HEK293 (cell line): ENCODE measurements at regions not wholly inside any gene's neighbourhood (a gene's known extent, or its start where the extent isn't known, plus 50 kb on each side); places are given as distances from the start of the nearest gene placed in this dataset.

Experiments
- REPIN1 ChIP-seq: fragments of 450-650 bp; formaldehyde crosslinking; IDR thresholded peaks from 2 replicates; pipeline ENCODE4 v1.5.1; 2017; ENCODE audit warnings: missing biosample characterization, missing genetic modification characterization, low read depth
- SALL2 ChIP-seq: fragments of 450-650 bp; formaldehyde crosslinking; IDR thresholded peaks from 2 replicates; pipeline ENCODE4 v1.5.0; 2017; ENCODE audit warnings: missing biosample characterization, mild to moderate bottlenecking, missing genetic modification characterization, borderline replicate concordance
- YY1 ChIP-seq: fragments of 450-650 bp; formaldehyde crosslinking; IDR thresholded peaks from 2 replicates; pipeline ENCODE4 v1.5.1; 2018; ENCODE audit warnings: missing biosample characterization, missing genetic modification characterization
- ZNF10 ChIP-seq: fragments of 450-650 bp; formaldehyde crosslinking; IDR thresholded peaks from 2 replicates; pipeline ENCODE4 v1.5.1; 2017; ENCODE audit warnings: missing biosample characterization, missing genetic modification characterization
- ZNF2 ChIP-seq: fragments of 450-650 bp; formaldehyde crosslinking; IDR thresholded peaks from 2 replicates; pipeline ENCODE4 v1.5.1; 2016; ENCODE audit warnings: missing biosample characterization, missing genetic modification characterization
- ZNF404 ChIP-seq: fragments of 450-650 bp; formaldehyde crosslinking; IDR thresholded peaks from 2 replicates; pipeline ENCODE4 v1.5.1; 2017; ENCODE audit warnings: missing biosample characterization, missing genetic modification characterization
- ZNF433 ChIP-seq: fragments of 450-650 bp; formaldehyde crosslinking; IDR thresholded peaks from 2 replicates; pipeline ENCODE4 v1.5.1; 2016; ENCODE audit warnings: missing biosample characterization, missing genetic modification characterization, low read depth
- ZNF791 ChIP-seq: fragments of 450-650 bp; formaldehyde crosslinking; IDR thresholded peaks from 2 replicates; pipeline ENCODE4 v1.5.1; 2016; ENCODE audit warnings: missing biosample characterization, missing genetic modification characterization
- TF ChIP-seq, protein P1 (sequence below): fragments of 450-650 bp; formaldehyde crosslinking; IDR thresholded peaks from 2 replicates; pipeline ENCODE4 v1.5.1; 2016; ENCODE audit warnings: missing biosample characterization, missing genetic modification characterization
- TF ChIP-seq, protein P2 (sequence below): fragments of 450-650 bp; formaldehyde crosslinking; IDR thresholded peaks from 2 replicates; pipeline ENCODE4 v1.5.1; 2016; ENCODE audit warnings: missing biosample characterization, missing genetic modification characterization

DNA sequence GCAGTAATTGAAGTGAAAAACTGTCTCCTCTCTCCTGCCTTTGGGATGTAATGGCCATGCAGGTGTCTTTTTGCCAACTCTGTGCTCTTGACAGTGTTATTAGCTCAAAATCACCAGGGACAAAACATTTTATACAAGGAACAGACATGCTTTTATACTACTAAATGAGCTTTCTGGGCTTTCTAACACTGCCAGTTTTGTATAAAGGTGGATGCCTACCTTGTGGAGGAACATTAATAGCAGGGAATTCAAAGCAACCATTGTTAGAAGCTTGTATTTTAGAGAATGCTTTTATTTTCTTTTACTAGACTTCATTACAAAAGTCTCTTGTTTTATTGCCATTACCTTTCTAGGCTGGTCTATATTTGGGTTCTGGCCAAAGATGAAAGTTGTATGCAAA lies 54.7 kb upstream of the ARSJ start:
- no peak for TF ChIP-seq YY1
- TF ChIP-seq, protein P1, sequence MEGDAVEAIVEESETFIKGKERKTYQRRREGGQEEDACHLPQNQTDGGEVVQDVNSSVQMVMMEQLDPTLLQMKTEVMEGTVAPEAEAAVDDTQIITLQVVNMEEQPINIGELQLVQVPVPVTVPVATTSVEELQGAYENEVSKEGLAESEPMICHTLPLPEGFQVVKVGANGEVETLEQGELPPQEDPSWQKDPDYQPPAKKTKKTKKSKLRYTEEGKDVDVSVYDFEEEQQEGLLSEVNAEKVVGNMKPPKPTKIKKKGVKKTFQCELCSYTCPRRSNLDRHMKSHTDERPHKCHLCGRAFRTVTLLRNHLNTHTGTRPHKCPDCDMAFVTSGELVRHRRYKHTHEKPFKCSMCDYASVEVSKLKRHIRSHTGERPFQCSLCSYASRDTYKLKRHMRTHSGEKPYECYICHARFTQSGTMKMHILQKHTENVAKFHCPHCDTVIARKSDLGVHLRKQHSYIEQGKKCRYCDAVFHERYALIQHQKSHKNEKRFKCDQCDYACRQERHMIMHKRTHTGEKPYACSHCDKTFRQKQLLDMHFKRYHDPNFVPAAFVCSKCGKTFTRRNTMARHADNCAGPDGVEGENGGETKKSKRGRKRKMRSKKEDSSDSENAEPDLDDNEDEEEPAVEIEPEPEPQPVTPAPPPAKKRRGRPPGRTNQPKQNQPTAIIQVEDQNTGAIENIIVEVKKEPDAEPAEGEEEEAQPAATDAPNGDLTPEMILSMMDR: no peak
- TF ChIP-seq ZNF433: no peak
- TF ChIP-seq ZNF2 (tag by site-specific recombination): no peak
- TF ChIP-seq REPIN1 (tag by site-specific recombination): no peak
- no peak for TF ChIP-seq ZNF791 (tag by site-specific recombination)
- no peak for TF ChIP-seq ZNF10 (tag by site-specific recombination)
- TF ChIP-seq SALL2 (tag by site-specific recombination): no peak
- TF ChIP-seq, protein P2, sequence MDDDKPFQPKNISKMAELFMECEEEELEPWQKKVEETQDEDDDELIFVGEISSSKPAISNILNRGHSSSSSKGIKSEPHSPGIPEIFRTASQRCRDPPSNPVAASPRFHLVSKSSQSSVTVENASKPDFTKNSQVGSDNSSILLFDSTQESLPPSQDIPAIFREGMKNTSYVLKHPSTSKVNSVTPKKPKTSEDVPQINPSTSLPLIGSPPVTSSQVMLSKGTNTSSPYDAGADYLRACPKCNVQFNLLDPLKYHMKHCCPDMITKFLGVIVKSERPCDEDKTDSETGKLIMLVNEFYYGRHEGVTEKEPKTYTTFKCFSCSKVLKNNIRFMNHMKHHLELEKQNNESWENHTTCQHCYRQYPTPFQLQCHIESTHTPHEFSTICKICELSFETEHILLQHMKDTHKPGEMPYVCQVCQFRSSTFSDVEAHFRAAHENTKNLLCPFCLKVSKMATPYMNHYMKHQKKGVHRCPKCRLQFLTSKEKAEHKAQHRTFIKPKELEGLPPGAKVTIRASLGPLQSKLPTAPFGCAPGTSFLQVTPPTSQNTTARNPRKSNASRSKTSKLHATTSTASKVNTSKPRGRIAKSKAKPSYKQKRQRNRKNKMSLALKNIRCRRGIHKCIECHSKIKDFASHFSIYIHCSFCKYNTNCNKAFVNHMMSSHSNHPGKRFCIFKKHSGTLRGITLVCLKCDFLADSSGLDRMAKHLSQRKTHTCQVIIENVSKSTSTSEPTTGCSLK (tag by site-specific recombination): no peak
- no peak for TF ChIP-seq ZNF404 (tag by site-specific recombination)
